ENCODE measurements at regions not wholly inside any gene's neighbourhood (a gene's known extent, or its start where the extent isn't known, plus 50 kb on each side); places are given as distances from the start of the nearest gene placed in this dataset.

DNA sequence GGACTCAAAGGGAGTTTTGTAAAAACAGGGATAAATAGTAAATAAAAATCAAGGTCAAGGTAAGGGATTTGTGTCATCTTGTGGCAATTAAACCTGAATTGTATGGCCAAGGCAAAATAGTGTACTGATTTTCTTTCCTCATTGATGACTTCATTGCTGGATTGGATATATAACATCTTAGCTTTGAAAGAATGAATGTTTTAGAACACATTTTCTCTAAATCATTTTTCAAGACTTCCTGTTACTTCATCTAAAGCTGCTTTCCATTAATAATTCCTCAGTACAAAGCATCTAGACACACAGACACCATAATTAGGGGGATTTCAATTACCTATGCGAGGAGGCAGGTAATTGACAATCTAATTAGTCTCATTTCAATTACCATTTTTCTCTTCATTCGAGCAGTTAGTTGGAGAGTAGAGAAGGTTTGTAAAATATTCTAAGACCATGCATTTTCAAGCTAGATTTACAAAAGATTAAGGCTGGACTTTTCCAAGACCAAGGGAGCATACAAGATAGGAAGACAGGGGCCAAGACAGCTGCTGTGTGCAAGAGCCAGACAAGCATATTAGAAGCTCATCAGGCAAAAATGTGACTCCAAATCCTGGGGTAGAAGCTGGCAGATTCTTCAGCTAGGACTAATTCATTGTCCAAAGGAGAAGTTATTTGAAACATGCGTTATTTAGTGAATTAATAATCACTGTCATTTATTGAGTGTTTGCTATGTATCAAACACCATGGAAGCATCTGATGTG lies 253.6 kb downstream of the EPHA4 start:
- Histone ChIP-seq H2AK5ac (ENCODE audit: low read depth, low read length) (no peak overlapping the region), H4K8ac (ENCODE audit: low read depth, low read length) (no peak overlapping the region)
- WGBS, 2 donors (ENCODE audit: extremely low coverage in 2 of 2, insufficient read length in 2 of 2, insufficient replicate concordance in 1 of 2) = no CpG with 5 or more reads among the region's 3 CpGs

DNA sequence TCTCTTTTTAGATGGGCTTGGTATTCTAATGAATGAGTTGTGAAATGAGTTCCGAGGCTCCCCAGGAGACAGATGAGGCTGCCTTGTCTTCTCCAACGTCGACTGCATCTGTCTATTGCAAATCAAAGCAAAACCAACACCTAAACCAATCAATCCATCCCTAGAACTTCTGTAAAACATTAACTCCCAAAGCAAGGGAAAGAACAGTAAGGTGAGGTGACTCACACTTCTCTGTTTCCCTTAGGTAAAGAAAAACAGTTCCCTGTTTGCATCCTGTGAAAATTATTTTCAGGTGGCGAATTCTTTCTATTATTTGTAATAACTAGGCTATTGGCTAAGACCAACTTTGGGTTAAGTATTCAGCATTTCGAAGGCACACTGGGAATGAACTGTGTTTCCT lies 249.4 kb downstream of the EPHA4 start:
- no peak overlapping the region for H3K18ac ChIP-seq (ENCODE audit: low read length)
- H3K4ac ChIP-seq (ENCODE audit: low read length) = no peak overlapping the region
- DNase-seq (ENCODE audit: low spot score) = no peak
- H2BK12ac ChIP-seq (ENCODE audit: low read length) = no peak overlapping the region
- no peak overlapping the region for H2BK15ac ChIP-seq (ENCODE audit: low read length)
- no peaks in the 10 kb centered on the region for H3K36me3 ChIP-seq (replicated peaks in 1 of 2; ENCODE audit: control insufficient read depth in 2 of 2, insufficient read depth in 2 of 2, low read length in 2 of 2)
- H3K79me1 ChIP-seq (ENCODE audit: low read depth, low read length) = no peaks in the 10 kb centered on the region
- H2BK120ac ChIP-seq (ENCODE audit: low read depth, low read length) = no peak overlapping the region
- H3K14ac ChIP-seq (ENCODE audit: low read length) = no peak overlapping the region
- H3K23ac ChIP-seq (ENCODE audit: low read depth, low read length, poor library complexity) = no peak overlapping the region
- no peaks in the 10 kb centered on the region for H3K9me3 ChIP-seq (replicated peaks in 1 of 2; ENCODE audit: control insufficient read depth in 2 of 2, insufficient read depth in 1 of 2, low read depth in 1 of 2, low read length in 2 of 2)
- H3K4me2 ChIP-seq (ENCODE audit: insufficient read depth, low read length, poor library complexity, severe bottlenecking) = no peak overlapping the region
- H4K91ac ChIP-seq (ENCODE audit: low read depth, low read length, poor library complexity) = no peak overlapping the region
- no peak overlapping the region for H2AK5ac ChIP-seq (ENCODE audit: low read depth, low read length)
- no peaks in the 10 kb centered on the region for H3K4me1 ChIP-seq (ENCODE audit: control insufficient read depth in 2 of 2, insufficient read depth in 1 of 2, low read depth in 1 of 2, low read length in 2 of 2)
- no peak overlapping the region for H2BK5ac ChIP-seq (ENCODE audit: low read length)
- no peak overlapping the region for H4K8ac ChIP-seq (ENCODE audit: low read depth, low read length)
- H3K4me3 ChIP-seq (ENCODE audit: low read length in 2 of 2) = no peak overlapping the region
- no peak overlapping the region for H2AFZ ChIP-seq (ENCODE audit: low read length)
- H3K27ac ChIP-seq (replicated peaks; ENCODE audit: low read length) = no peak overlapping the region
- H3K9ac ChIP-seq (ENCODE audit: low read depth, low read length, poor library complexity) = no peak overlapping the region
- no CpG with 5 or more reads among the region's 5 CpGs for WGBS, 2 donors (ENCODE audit: extremely low coverage in 2 of 2, insufficient read length in 2 of 2, insufficient replicate concordance in 1 of 2)
- H3K27me3 ChIP-seq (ENCODE audit: control insufficient read depth in 3 of 3, insufficient read depth in 3 of 3, low read depth in 1 of 3, low read length in 3 of 3) = no peaks in the 10 kb centered on the region

More for the DNA sequence above, 253.6 kb downstream of the EPHA4 start:
- Histone ChIP-seq H3K4me1 (ENCODE audit: control insufficient read depth in 2 of 2, insufficient read depth in 1 of 2, low read depth in 1 of 2, low read length in 2 of 2) (no peaks in the 10 kb centered on the region), H3K36me3 (replicated peaks in 1 of 2; ENCODE audit: control insufficient read depth in 2 of 2, insufficient read depth in 2 of 2, low read length in 2 of 2) (no peaks in the 10 kb centered on the region), H4K91ac (ENCODE audit: low read depth, low read length, poor library complexity) (no peak overlapping the region), H2BK5ac (ENCODE audit: low read length) (no peak overlapping the region), H3K14ac (ENCODE audit: low read length) (no peak overlapping the region), H3K4me2 (ENCODE audit: insufficient read depth, low read length, poor library complexity, severe bottlenecking) (no peak overlapping the region), H2BK120ac (ENCODE audit: low read depth, low read length) (no peak overlapping the region), H3K9ac (ENCODE audit: low read depth, low read length, poor library complexity) (no peak overlapping the region), H3K4me3 (ENCODE audit: low read length in 2 of 2) (no peak overlapping the region), H2AFZ (ENCODE audit: low read length) (no peak overlapping the region), H3K18ac (ENCODE audit: low read length) (no peak overlapping the region), H3K23ac (ENCODE audit: low read depth, low read length, poor library complexity) (no peak overlapping the region), H3K27ac (replicated peaks; ENCODE audit: low read length) (no peak overlapping the region), H3K9me3 (replicated peaks in 1 of 2; ENCODE audit: control insufficient read depth in 2 of 2, insufficient read depth in 1 of 2, low read depth in 1 of 2, low read length in 2 of 2) (no peaks in the 10 kb centered on the region), H3K4ac (ENCODE audit: low read length) (no peak overlapping the region), H2BK15ac (ENCODE audit: low read length) (no peak overlapping the region), H3K79me1 (ENCODE audit: low read depth, low read length) (no peaks in the 10 kb centered on the region), H2BK12ac (ENCODE audit: low read length) (no peak overlapping the region), H3K27me3 (ENCODE audit: control insufficient read depth in 3 of 3, insufficient read depth in 3 of 3, low read depth in 1 of 3, low read length in 3 of 3) (no peaks in the 10 kb centered on the region)
- DNase-seq (ENCODE audit: low spot score) = no peak

GRCh38 chr2:221323513-221323912 lies 248.6 kb downstream of the EPHA4 start:
- no peaks in the 10 kb centered on the region for H3K79me1 ChIP-seq (ENCODE audit: low read depth, low read length)
- no peak overlapping the region for H3K23ac ChIP-seq (ENCODE audit: low read depth, low read length, poor library complexity)
- H3K36me3 ChIP-seq (replicated peaks in 1 of 2; ENCODE audit: control insufficient read depth in 2 of 2, insufficient read depth in 2 of 2, low read length in 2 of 2) = no peaks in the 10 kb centered on the region
- H4K91ac ChIP-seq (ENCODE audit: low read depth, low read length, poor library complexity) = no peak overlapping the region
- H4K8ac ChIP-seq (ENCODE audit: low read depth, low read length) = no peak overlapping the region
- WGBS, 2 donors (ENCODE audit: extremely low coverage in 2 of 2, insufficient read length in 2 of 2, insufficient replicate concordance in 1 of 2) = no CpG with 5 or more reads among the region's 2 CpGs
- H3K9me3 ChIP-seq (replicated peaks in 1 of 2; ENCODE audit: control insufficient read depth in 2 of 2, insufficient read depth in 1 of 2, low read depth in 1 of 2, low read length in 2 of 2) = no peaks in the 10 kb centered on the region
- H3K27ac ChIP-seq (replicated peaks; ENCODE audit: low read length) = no peak overlapping the region
- H3K4me1 ChIP-seq (ENCODE audit: control insufficient read depth in 2 of 2, insufficient read depth in 1 of 2, low read depth in 1 of 2, low read length in 2 of 2) = no peaks in the 10 kb centered on the region
- H3K27me3 ChIP-seq (ENCODE audit: control insufficient read depth in 3 of 3, insufficient read depth in 3 of 3, low read depth in 1 of 3, low read length in 3 of 3) = no peaks in the 10 kb centered on the region
- H2BK12ac ChIP-seq (ENCODE audit: low read length) = no peak overlapping the region
- no peak overlapping the region for H2BK5ac ChIP-seq (ENCODE audit: low read length)
- no peak overlapping the region for H3K4ac ChIP-seq (ENCODE audit: low read length)
- no peak for DNase-seq (ENCODE audit: low spot score)
- no peak overlapping the region for H2BK120ac ChIP-seq (ENCODE audit: low read depth, low read length)
- no peak overlapping the region for H2AK5ac ChIP-seq (ENCODE audit: low read depth, low read length)
- no peak overlapping the region for H2BK15ac ChIP-seq (ENCODE audit: low read length)
- H3K4me3 ChIP-seq (ENCODE audit: low read length in 2 of 2) = no peak overlapping the region
- H3K4me2 ChIP-seq (ENCODE audit: insufficient read depth, low read length, poor library complexity, severe bottlenecking) = no peak overlapping the region
- no peak overlapping the region for H3K9ac ChIP-seq (ENCODE audit: low read depth, low read length, poor library complexity)
- no peak overlapping the region for H3K18ac ChIP-seq (ENCODE audit: low read length)
- H3K14ac ChIP-seq (ENCODE audit: low read length) = no peak overlapping the region
- no peak overlapping the region for H2AFZ ChIP-seq (ENCODE audit: low read length)

DNA sequence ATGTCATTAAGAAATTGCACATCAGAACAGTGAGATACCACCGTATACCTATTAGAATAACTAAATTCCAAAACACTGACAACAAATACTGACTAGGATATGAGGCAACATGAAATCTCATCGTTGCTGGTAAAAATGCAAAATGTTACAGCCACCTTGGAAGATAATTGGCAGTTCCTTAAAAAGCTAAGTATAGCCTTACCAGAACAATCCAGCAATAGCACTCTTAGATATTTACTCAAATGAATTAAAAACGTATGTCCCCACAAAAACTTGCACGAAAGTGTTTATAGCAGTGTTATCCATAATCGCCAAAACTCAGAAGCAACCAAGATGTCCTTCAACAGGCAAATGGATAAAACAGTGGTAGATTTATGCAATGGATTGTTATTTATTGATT lies 241.7 kb downstream of the EPHA4 start:
- Histone ChIP-seq H3K4me3 (ENCODE audit: low read length in 2 of 2) (no peak overlapping the region), H3K23ac (ENCODE audit: low read depth, low read length, poor library complexity) (no peak overlapping the region), H2BK120ac (ENCODE audit: low read depth, low read length) (no peak overlapping the region), H3K9ac (ENCODE audit: low read depth, low read length, poor library complexity) (no peak overlapping the region), H4K8ac (ENCODE audit: low read depth, low read length) (no peak overlapping the region), H2BK15ac (ENCODE audit: low read length) (no peak overlapping the region), H3K4ac (ENCODE audit: low read length) (no peak overlapping the region), H4K91ac (ENCODE audit: low read depth, low read length, poor library complexity) (no peak overlapping the region), H3K9me3 (replicated peaks in 1 of 2; ENCODE audit: control insufficient read depth in 2 of 2, insufficient read depth in 1 of 2, low read depth in 1 of 2, low read length in 2 of 2) (peaks cover 0 to 2% of the 10 kb centered on the region in 2 donors), H3K4me1 (ENCODE audit: control insufficient read depth in 2 of 2, insufficient read depth in 1 of 2, low read depth in 1 of 2, low read length in 2 of 2) (no peaks in the 10 kb centered on the region), H2AFZ (ENCODE audit: low read length) (no peak overlapping the region), H2BK12ac (ENCODE audit: low read length) (no peak overlapping the region), H2AK5ac (ENCODE audit: low read depth, low read length) (no peak overlapping the region), H3K79me1 (ENCODE audit: low read depth, low read length) (no peaks in the 10 kb centered on the region), H3K14ac (ENCODE audit: low read length) (no peak overlapping the region), H3K27ac (replicated peaks; ENCODE audit: low read length) (no peak overlapping the region), H3K18ac (ENCODE audit: low read length) (no peak overlapping the region), H3K27me3 (ENCODE audit: control insufficient read depth in 3 of 3, insufficient read depth in 3 of 3, low read depth in 1 of 3, low read length in 3 of 3) (no peaks in the 10 kb centered on the region), H2BK5ac (ENCODE audit: low read length) (no peak overlapping the region), H3K4me2 (ENCODE audit: insufficient read depth, low read length, poor library complexity, severe bottlenecking) (no peak overlapping the region), H3K36me3 (replicated peaks in 1 of 2; ENCODE audit: control insufficient read depth in 2 of 2, insufficient read depth in 2 of 2, low read length in 2 of 2) (no peaks in the 10 kb centered on the region)
- no CpG with 5 or more reads among the region's 5 CpGs for whole genome bisulfite sequencing, 2 donors (ENCODE audit: extremely low coverage in 2 of 2, insufficient read length in 2 of 2, insufficient replicate concordance in 1 of 2)
- DNase-seq (ENCODE audit: low spot score) = no peak

All from neuronal stem cell (in vitro differentiated cells).